IPS DF 6.9 (cell line): ENCODE measurements at regions not wholly inside any gene's neighbourhood (a gene's known extent, or its start where the extent isn't known, plus 50 kb on each side); places are given as distances from the start of the nearest gene placed in this dataset.

Experiments
- DNase-seq: peaks from one replicate; pipeline ENCODE4 v3.0.0-alpha.2; 2013; ENCODE audit warnings: low read depth, low spot score
- H3K27ac ChIP-seq: one replicate; pipeline ENCODE4 v1.5.1; 2013; ENCODE audit warnings: low read length, control low read depth
- H3K27me3 ChIP-seq: 2 replicates; pipeline ENCODE4 v1.6.1; 2013; ENCODE audit warnings: mild to moderate bottlenecking, low read length; ENCODE audit not compliant: control insufficient read depth, insufficient read depth
- H3K36me3 ChIP-seq: 2 replicates; pipeline ENCODE4 v1.6.1; 2013; ENCODE audit warnings: low read length; ENCODE audit not compliant: control insufficient read depth, insufficient read depth
- H3K4me1 ChIP-seq: 2 replicates; pipeline ENCODE4 v1.6.1; 2013; ENCODE audit warnings: low read length; ENCODE audit not compliant: control insufficient read depth, insufficient read depth
- H3K4me3 ChIP-seq: 2 replicates; pipeline ENCODE4 v1.5.1; 2013; ENCODE audit warnings: mild to moderate bottlenecking, low read length
- H3K9me3 ChIP-seq: 2 replicates; pipeline ENCODE4 v1.6.1; 2013; ENCODE audit warnings: low read length, inconsistent platforms; ENCODE audit not compliant: control insufficient read depth, insufficient read depth
- WGBS: extraction: QIAGEN DNeasy Blood & Tissue Kit; methylation state at CpG from one replicate; pipeline ENCODE4 v1.1.7; 2013; ENCODE audit warnings: mixed read lengths, missing lambda C conversion rate; ENCODE audit not compliant: insufficient read length, insufficient coverage; 5-methylcytosine and 5-hydroxymethylcytosine counted together

DNA sequence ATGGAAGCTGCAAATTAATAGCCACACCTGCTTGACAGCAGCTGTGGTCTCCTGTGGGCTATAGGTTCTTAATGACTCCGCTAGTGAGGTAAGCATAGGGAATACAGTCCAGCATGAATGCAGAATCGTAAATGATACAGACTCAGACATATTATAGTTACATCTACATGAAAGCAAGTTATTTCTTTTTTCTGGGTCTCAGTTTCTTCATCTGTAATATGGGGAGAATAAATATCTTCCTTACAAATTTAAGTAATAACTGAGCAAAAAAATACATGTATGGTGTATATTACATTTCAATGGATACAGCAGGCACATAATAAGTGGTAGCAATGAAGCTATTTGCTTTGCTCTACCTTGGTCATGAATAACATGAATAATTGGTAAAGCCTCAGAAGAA is 245.9 kb upstream of the RHOBTB1 start:
- no peaks in the 10 kb centered on the region for H3K27me3 ChIP-seq
- H3K4me3 ChIP-seq = no peak overlapping the region
- no peaks in the 10 kb centered on the region for H3K4me1 ChIP-seq
- no peaks in the 10 kb centered on the region for H3K9me3 ChIP-seq
- H3K36me3 ChIP-seq = no peaks in the 10 kb centered on the region
- H3K27ac ChIP-seq = no peak overlapping the region
- no CpG with 5 or more reads among the region's 2 CpGs for WGBS
- DNase-seq = no peak

DNA sequence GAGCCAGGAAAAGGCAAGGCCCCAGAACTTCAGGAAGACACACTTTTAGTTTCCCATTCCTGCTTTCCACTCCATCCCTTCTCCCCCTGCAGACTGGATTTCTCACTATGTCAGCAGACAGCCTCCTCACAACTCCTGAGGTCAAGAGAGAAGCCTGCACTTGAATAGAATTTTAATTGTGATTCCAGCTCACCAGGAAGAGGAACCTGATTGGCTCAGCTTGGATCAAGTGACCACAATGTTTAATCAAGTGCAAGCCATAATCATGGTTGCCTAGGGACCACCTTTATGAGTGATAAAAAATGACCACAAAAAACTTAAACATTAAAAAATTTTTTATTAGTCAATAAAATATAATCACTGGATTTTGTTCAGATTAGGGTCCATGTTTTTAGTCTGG is 244.7 kb upstream of the RHOBTB1 start:
- Histone ChIP-seq H3K27ac (no peak overlapping the region), H3K4me3 (no peak overlapping the region), H3K4me1 (no peaks in the 10 kb centered on the region), H3K27me3 (no peaks in the 10 kb centered on the region), H3K9me3 (no peaks in the 10 kb centered on the region), H3K36me3 (no peaks in the 10 kb centered on the region)
- no peak for DNase-seq

DNA sequence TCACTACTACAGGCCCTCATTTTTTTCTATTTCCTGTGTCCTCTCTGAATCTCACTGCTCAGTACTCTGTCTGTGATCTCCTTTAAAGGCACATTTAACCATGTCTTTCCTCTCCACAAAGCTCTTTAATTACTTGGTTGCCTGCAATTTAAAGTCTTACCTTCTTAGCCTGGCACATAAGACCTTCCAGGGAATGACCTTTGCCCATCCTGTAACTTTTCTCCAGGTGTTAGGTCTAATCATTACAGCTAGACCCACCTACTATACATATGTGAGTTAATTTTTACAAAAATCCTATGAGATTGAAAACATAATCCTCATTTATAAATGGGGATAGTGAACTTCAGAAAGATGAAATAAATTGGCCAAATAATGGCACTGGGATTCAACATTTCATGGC is 244.1 kb upstream of the RHOBTB1 start:
- H3K9me3 ChIP-seq = no peaks in the 10 kb centered on the region
- H3K36me3 ChIP-seq = no peaks in the 10 kb centered on the region
- H3K27ac ChIP-seq = no peak overlapping the region
- no peaks in the 10 kb centered on the region for H3K27me3 ChIP-seq
- H3K4me3 ChIP-seq = no peak overlapping the region
- H3K4me1 ChIP-seq = no peaks in the 10 kb centered on the region
- DNase-seq = no peak

DNA sequence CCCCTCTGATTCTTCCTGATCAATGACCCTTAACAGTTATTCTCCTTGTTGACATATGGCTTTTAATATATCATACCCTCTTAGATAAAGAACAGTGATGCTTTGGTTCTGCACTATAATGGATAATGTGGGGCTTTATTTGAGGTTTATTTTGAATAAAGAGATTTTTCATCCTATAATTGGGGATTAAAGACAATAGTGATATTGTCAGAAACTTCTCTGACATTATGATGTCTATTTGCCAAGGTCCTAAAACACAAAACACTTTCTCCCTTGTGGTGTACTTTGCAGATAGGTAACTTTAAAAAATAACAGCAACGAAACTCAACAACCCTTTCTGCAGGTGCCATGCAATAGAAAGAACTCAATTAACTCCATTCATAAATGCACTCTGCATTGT is 243.6 kb upstream of the RHOBTB1 start:
- no CpG with 5 or more reads among the region's 1 CpG for WGBS
- no peak overlapping the region for H3K4me3 ChIP-seq
- H3K4me1 ChIP-seq = no peaks in the 10 kb centered on the region
- no peaks in the 10 kb centered on the region for H3K36me3 ChIP-seq
- no peak for DNase-seq
- no peaks in the 10 kb centered on the region for H3K27me3 ChIP-seq
- no peak overlapping the region for H3K27ac ChIP-seq
- no peaks in the 10 kb centered on the region for H3K9me3 ChIP-seq

DNA sequence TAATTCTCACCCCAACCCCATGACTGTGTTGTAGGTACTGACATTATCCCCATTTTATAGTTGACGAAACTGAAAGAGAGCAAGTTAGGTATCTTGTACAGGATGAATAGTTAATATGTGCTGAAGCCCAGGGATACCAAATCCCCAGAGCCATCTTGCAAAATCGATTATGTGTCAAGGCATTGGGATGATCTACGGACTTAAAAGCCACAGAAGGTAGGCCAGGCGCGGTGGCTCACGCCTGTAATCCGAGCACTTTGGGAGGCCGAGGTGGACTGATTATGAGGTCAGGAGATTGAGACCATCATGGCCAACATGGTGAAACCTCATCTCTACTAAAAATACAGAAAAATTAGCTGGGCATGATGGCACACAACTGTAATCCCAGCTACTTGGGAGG is 242.4 kb upstream of the RHOBTB1 start:
- no peak overlapping the region for H3K27ac ChIP-seq
- no peaks in the 10 kb centered on the region for H3K27me3 ChIP-seq
- H3K4me1 ChIP-seq = no peaks in the 10 kb centered on the region
- no peak overlapping the region for H3K4me3 ChIP-seq
- DNase-seq = no peak
- H3K36me3 ChIP-seq = no peaks in the 10 kb centered on the region
- WGBS = no CpG with 5 or more reads among the region's 8 CpGs
- no peaks in the 10 kb centered on the region for H3K9me3 ChIP-seq

DNA sequence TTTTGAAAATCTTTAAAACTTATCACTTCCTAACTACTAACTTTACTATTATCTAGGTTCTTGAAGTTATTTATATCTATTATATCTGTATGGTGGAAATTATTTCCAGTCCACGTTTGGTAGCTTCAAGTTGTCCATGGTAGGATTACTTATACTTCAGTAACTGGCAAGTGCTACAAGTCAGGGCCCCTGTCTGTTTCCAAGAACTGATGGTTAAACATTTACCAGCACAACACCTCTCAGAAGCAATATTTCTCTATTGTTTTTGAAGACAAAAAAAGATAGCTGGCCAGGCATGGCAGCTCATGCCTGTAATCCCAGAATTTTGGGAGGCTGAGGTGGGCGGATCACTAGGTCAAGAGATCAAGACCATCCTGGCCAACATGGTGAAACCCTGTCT is 240.4 kb upstream of the RHOBTB1 start:
- H3K36me3 ChIP-seq = no peaks in the 10 kb centered on the region
- H3K9me3 ChIP-seq = no peaks in the 10 kb centered on the region
- H3K27me3 ChIP-seq = no peaks in the 10 kb centered on the region

GRCh38 chr10:61183967-61184366 is 240.0 kb upstream of the RHOBTB1 start:
- H3K9me3 ChIP-seq = no peaks in the 10 kb centered on the region
- no peaks in the 10 kb centered on the region for H3K4me1 ChIP-seq
- no peaks in the 10 kb centered on the region for H3K27me3 ChIP-seq
- no CpG with 5 or more reads among the region's 1 CpG for WGBS
- no peak overlapping the region for H3K27ac ChIP-seq
- H3K4me3 ChIP-seq = no peak overlapping the region
- H3K36me3 ChIP-seq = no peaks in the 10 kb centered on the region
- no peak for DNase-seq

More for the DNA sequence above, 240.4 kb upstream of the RHOBTB1 start:
- Histone ChIP-seq H3K4me1 (no peaks in the 10 kb centered on the region), H3K4me3 (no peak overlapping the region), H3K27ac (no peak overlapping the region)
- DNase-seq = no peak
- WGBS = no CpG with 5 or more reads among the region's 2 CpGs

DNA sequence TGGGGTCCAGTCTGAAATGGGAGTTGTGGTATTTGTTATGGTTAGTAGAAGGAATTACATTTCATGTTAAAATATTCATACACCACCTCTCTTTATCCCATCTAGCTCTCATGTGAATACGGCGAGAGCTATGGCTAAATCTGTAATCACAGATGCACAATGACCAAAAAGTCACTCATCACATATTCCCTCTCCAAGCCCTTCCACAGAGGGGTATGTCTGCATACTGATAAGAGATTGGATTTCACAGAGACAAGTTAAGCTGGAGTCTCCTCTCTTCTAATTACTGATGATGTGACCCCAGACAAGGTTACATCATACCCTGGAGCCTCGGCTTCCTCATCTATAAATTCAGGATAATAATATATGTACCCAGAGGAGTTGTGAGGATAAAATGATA is 237.8 kb upstream of the RHOBTB1 start:
- H3K36me3 ChIP-seq = no peaks in the 10 kb centered on the region
- no peak overlapping the region for H3K27ac ChIP-seq
- H3K4me3 ChIP-seq = no peak overlapping the region
- no peak for DNase-seq
- WGBS = no CpG with 5 or more reads among the region's 3 CpGs
- H3K27me3 ChIP-seq = no peaks in the 10 kb centered on the region
- no peaks in the 10 kb centered on the region for H3K9me3 ChIP-seq
- no peaks in the 10 kb centered on the region for H3K4me1 ChIP-seq

DNA sequence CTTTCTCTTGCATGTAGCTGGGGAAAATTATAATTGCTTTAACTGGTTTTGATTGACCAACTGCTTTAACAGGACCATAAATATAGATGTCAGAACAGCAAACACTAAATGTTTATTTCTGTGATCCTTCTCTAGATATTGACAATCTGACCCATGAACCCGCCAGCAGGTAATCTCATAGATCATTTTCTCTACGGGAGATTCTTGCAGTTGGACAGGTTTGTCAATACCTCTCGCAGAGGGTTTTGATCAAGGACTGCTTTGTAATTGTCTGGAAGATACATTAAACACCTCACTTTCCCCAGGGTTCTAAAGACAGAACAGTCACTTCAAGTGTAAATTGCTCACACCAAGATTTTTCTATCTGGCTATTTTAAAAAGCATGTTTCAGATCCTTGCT is 235.8 kb upstream of the RHOBTB1 start:
- no CpG with 5 or more reads among the region's 3 CpGs for WGBS
- DNase-seq = no peak
- no peaks in the 10 kb centered on the region for H3K27me3 ChIP-seq
- no peak overlapping the region for H3K4me3 ChIP-seq
- H3K36me3 ChIP-seq = no peaks in the 10 kb centered on the region
- no peaks in the 10 kb centered on the region for H3K9me3 ChIP-seq
- no peak overlapping the region for H3K27ac ChIP-seq
- no peaks in the 10 kb centered on the region for H3K4me1 ChIP-seq

GRCh38 chr10:61176424-61176823 is 232.4 kb upstream of the RHOBTB1 start:
- Histone ChIP-seq H3K27me3 (no peaks in the 10 kb centered on the region), H3K4me3 (no peak overlapping the region), H3K9me3 (no peaks in the 10 kb centered on the region), H3K36me3 (no peaks in the 10 kb centered on the region), H3K27ac (no peak overlapping the region), H3K4me1 (no peaks in the 10 kb centered on the region)
- no CpG with 5 or more reads among the region's 3 CpGs for WGBS
- DNase-seq = no peak

DNA sequence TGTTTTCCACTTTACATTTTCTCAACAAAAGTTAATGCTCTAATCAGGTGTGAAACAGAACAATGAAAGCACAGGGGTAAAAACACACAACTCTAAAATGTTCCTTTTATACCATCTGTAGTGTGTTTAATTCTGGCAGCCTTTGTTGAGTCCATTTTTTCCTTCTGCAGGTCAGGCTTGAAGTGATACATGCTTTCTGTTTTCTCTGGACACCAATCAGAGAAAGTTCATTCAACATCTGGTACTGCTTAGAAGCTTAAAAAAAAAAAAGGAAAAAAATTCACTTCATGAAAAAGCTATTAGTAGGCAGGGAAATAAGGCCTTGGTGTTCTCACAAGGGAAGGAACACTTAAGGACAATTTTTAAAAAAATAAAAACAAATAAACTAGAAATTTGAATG is 231.3 kb upstream of the RHOBTB1 start:
- no peaks in the 10 kb centered on the region for H3K4me1 ChIP-seq
- H3K27me3 ChIP-seq = no peaks in the 10 kb centered on the region
- no peaks in the 10 kb centered on the region for H3K36me3 ChIP-seq
- H3K27ac ChIP-seq = no peak overlapping the region
- H3K4me3 ChIP-seq = no peak overlapping the region
- DNase-seq = no peak
- H3K9me3 ChIP-seq = no peaks in the 10 kb centered on the region
